GM12872 (cell line): ENCODE measurements at regions not wholly inside any gene's neighbourhood (a gene's known extent, or its start where the extent isn't known, plus 50 kb on each side); places are given as distances from the start of the nearest gene placed in this dataset.

Source experiments
- TF ChIP-seq, protein P1 (sequence below): IDR thresholded peaks from 3 replicates; pipeline ENCODE4 v1.5.1; 2011; ENCODE audit warnings: low read depth, mild to moderate bottlenecking, low read length, moderate library complexity; ENCODE audit not compliant: insufficient read depth

DNA sequence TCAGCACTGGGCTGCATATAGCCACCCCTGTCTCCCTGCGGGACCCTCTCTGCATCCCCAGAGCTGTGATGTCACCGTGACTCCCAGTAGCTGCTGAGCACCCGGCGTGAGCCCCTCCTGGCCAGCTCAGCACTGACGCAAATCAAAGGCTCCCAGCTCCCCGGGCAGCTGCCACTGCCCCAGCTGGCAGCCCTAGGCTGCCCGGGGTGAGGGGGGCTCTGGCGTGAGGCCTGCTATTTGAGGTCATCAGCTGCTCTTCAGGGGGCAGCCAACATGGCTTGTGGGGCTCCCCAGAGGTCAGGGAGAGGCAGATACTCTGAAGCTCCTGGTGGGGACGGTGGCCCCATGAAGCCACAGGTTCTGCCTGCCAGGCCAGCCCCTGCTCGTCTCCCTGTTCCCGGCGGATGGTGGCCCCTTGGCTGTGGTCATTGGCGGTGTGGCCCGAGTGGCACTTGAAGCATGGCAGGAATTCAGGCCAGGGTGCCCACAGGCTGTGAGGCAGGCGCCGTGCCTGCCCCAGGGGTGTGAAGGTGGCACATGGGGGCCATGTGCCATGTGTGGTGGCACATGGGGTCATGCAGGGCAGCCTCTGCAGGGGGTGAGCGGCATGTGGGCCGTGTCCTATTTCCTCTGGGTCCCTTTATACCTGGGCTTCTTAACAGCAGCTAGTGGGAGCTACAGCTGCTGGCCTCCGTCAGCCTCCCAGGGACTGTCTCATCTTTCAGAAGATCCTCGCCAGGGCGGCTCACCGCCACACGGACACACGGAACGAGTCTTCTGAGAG, 85.4 kb downstream of the SIK1 start:
- TF ChIP-seq, protein P1, sequence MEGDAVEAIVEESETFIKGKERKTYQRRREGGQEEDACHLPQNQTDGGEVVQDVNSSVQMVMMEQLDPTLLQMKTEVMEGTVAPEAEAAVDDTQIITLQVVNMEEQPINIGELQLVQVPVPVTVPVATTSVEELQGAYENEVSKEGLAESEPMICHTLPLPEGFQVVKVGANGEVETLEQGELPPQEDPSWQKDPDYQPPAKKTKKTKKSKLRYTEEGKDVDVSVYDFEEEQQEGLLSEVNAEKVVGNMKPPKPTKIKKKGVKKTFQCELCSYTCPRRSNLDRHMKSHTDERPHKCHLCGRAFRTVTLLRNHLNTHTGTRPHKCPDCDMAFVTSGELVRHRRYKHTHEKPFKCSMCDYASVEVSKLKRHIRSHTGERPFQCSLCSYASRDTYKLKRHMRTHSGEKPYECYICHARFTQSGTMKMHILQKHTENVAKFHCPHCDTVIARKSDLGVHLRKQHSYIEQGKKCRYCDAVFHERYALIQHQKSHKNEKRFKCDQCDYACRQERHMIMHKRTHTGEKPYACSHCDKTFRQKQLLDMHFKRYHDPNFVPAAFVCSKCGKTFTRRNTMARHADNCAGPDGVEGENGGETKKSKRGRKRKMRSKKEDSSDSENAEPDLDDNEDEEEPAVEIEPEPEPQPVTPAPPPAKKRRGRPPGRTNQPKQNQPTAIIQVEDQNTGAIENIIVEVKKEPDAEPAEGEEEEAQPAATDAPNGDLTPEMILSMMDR: no peak

DNA sequence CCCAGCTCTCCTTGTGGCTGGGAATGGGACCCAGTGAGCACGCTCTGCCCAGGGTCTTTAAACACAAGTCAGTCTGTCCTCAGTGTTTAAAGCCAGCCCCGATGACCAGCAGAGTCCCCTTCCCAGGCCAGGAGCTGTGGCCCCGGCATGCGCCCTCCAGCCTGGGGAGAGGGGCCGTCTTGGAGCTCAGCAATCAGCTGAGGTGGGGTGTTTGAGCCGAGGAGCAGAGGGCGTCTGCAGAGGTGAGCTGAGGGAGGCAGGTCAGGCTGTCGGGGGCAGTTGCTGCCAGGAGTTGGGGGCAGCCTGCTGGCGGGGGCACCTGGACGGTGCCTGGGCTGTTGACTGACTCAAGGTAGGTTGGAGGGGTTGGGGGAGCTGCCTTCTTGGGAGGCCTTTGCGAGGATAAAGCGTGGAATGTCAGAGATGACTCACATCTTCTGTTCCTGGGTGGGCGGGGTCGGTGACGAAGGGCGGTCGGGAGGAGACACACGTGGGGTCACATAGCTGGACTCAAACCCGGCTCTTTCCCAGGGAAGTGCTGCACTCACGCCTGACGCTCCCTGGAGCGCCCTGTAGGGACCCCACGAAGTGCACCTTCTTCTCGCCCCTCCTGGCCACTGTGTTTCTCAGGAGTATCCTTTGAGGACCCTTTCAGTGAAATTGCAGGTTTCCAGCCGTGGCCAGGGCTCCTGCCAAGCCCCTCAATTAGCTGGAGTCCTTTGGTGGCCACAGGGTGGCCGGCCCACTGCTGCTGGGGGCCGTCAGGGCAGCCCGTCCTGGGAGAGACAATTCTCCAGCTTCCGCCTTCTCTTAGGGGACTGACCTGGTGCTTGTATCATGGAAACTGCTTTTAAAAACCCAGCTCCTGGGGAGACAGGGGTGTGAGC, 86.2 kb downstream of the SIK1 start:
- TF ChIP-seq, protein P1: no peak

DNA sequence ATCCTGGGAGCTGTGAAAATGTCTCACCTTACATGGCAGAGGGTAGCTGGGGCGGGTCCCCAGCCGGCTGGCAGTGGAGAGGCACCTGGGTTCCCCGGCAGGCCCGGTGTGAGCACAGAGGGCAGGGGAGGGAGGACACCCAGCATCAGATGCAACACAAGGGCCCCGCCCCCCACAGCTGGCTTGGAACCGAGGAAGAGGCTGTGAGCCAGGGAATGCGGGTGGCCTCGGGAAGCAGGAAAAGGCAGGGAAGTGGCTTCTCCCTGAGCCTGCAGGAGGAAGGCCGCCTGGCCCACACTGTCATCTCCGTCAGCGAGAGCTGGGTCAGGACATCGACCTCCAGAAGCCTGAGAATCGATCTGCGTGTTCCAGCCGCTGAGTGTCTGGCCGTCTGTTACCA, 87.3 kb downstream of the SIK1 start:
- TF ChIP-seq, protein P1: no peak

DNA sequence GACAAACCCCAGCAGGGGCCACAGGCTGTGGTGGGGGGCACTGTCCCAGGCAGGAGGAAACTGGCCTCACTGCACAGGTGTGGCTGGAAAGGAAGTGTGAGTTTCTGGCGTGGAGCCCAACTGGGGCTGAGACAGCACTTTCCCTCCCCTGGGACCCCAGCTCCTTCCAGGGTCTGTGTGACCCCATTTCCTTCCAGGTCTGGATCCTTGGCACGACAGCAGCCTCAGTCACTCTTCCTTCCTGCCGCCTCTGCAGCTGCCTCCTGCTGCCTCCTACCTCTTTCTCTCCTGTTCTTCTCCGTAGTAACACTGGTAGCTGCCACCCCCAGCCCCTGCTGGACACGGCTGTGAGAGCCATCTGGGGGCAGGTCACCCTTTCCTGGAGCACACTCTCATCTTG, 88.0 kb downstream of the SIK1 start:
- TF ChIP-seq, protein P1: no peak

DNA sequence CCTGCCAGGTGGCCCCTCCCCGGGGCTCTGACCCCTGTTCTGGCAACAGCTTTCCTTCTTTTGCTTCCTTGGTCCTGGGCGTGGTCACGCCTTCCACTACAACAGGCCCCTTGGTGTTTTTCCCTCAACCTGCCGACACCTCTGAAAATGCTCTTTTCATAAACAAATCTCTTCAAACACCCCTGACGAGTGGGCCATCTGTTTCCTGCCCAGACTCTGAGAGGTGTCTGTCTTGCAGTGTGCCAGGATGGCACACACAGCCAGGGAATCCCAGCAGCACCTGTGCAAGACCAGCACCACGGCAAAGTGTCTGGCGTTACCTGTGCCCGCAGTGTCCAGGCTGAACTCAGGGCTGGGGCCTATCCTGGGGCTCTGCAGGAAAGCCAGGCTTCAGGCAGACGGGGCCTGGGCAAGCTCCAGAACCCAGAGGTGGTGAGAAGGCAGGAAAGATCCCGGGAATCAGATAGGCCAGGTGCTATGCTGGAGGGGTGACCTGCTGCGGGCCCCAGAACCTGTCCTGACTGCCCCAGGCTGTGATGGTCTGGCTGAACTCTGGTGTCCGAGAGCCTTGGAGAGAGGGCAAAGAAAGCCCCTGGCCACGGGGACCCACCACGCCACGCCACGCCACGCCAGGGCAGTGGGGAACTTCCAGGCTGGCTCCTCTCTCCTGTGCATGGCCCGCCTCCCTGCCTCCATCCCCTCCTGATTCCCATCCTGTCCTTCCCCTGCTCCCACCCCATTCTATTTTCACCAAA, 88.9 kb downstream of the SIK1 start:
- TF ChIP-seq, protein P1: no peak

DNA sequence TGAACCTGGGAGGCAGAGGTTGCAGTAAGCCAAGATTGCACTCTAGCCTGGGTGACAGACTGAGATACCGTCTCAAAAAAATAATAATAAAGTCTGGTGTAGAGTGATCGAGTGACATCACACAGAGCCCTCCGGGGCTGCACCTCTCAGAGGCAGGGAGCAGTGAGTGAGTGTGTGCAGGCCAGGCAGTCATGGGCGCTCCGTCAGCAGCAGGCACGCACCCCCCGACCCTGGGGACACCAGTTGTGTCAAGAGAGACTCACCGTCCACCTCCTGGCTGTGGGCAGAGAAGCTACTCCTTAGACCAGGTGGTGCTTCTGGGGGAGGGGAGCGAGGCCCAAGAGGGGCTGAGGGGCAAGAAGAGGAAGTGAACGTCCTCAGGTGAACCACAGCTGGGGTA, 91.8 kb downstream of the SIK1 start:
- TF ChIP-seq, protein P1: no peak
